ENCODE measurements at regions not wholly inside any gene's neighbourhood (a gene's known extent, or its start where the extent isn't known, plus 50 kb on each side); places are given as distances from the start of the nearest gene placed in this dataset.
"Not testable (repeated sequence)": the region's sequence is repeated elsewhere in the genome, so short reads cannot be mapped to it uniquely, and the experiment has no call there.

GRCh38 chr6:141426400-141426980 is 706.2 kb upstream of the GJE1 start:
- no peak for DNase-seq

DNA sequence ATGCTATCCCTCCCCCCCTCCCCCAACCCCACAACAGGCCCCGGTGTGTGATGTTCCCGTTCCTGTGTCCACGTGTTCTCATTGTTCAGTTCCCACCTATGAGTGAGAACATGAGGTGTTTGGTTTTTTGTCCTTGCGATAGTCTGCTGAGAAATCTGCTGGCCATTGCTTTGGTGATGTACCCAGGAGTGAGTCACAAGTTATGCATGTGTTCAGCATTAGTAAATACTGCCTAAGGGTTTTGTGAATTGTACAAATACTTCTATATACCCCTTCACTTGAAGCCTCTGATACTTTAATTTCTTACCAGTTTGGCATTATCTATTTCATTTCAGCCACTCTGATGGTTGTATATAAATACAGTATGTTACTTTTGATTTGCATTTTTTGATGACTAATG is 711.3 kb upstream of the GJE1 start:
- DNase-seq: no peak

- DNase-seq: no peak
Measured at GRCh38 chr6:141418076-141418475, 714.6 kb upstream of the GJE1 start.

- DNase-seq: no peak
Measured at GRCh38 chr6:141415896-141416295, 716.8 kb upstream of the GJE1 start.

GRCh38 chr6:141413196-141413595 is 719.5 kb upstream of the GJE1 start:
- no peak for DNase-seq

GRCh38 chr6:141406761-141407160 is 726.0 kb upstream of the GJE1 start:
- DNase-seq: no peak

GRCh38 chr6:141403827-141404226 is 728.9 kb upstream of the GJE1 start:
- DNase-seq: no peak

DNA sequence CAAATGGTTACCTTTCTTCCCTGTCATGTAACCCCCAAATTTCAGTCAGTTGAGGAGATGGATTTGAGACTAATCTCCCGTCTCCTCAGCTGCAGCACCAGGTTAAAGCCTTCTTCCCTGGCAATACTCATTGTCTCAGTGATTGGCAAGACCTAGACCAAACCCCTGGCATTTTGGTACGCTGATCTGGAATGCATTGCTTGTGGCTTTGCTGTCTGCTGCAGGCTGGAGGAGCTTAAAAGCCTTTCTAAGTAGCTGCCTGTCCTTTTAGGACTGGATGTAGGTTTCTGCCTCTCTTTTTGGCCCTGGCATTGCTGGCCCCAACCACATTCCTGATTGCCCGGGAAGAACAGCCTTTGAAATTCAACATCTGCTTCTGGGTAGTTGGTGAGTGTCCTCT is 729.6 kb upstream of the GJE1 start:
- no peak for DNase-seq

DNA sequence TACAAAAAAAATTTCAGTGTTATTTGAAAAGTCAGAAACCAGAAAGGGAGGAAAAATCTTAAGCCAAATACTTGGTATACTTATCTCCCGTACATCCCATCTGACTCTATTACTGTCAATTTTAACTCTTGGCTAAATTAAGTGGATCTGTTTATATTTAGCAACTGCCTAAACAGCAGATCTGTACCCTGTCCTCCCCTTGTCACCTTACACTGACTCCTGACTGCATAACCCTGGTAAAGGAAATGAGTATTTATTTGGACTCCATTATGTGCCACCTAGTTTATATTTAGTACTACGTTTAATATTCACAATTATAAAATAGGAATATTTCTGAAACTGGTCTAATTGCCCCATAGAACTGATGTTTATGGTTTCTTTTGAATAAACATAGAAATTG is 730.2 kb upstream of the GJE1 start:
- DNase-seq: no peak

- DNase-seq: no peak
Measured at GRCh38 chr6:141401851-141402250, 730.9 kb upstream of the GJE1 start.

DNA sequence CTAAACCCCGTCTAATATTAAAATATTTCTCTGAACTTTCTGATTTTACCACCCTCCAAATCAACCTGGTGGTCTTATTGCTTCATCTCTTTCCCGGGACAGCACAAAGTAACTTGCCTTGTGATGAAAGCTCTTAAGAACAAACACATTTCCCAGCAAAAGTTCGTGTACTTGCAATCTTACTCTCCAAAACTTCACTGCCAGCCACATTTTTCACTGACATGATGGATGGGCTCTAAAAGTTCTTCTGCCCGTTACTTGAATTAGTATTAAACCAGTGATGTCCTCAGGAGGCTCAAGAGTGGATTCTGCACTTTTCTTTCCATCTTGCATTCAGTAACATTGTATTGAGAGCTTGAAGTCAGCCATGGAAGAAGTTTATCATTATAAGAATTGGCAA is 731.6 kb upstream of the GJE1 start:
- DNase-seq: no peak

GRCh38 chr6:141398949-141399348 is 733.8 kb upstream of the GJE1 start:
- DNase-seq: no peak

DNA sequence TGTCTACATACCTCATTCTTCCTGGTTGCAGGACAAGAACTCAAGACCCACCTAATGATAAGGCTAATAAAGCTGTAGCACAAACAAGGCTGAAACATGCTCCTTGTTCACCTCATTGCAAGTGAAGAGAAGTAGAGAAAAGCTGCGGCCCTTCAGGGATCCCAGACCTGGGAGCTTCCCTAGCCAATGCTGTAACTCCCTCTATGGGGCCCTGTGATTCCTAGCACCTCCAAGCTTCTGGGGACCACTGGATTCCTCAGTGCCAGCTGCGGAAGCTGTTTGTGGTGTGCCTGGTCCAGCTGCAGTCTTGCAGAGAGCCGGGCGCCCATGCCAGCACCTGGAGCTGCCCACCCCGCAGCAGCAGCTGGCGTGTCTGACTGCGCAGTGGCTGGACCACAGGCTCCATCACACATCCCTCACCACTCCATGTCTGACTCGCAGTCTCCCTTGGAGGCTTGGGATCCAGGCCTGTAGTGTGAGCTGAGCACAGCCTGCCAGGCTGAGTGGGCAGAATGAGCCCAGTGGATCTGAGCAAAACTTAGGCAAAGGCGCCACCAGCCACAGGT is 737.2 kb upstream of the GJE1 start:
- DNase-seq: no peak

DNA sequence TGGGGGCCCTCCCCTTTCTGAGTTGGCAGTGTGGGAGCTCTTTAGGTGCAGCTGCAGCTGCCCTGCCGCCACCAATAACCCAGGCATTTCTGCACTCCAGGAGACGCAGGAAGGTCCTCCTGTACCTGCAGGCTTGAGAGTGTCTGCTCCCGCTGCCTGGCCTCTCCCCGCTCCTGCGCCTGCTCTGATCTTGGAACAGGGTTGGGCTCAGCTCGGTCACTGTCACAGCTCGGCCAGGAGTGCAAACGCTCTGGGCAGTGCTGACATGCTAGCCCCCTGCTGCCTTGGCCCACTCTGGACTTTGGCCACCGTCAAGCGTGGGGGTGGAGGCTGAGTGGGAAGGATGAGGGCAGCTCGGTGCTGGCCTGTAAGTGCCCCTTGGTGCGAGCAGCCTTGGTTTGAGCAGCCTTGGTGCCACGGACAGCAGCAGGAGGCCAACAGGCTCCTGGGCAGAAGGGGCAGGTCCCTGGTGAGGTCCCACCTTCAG is 738.1 kb upstream of the GJE1 start:
- no peak for DNase-seq

- DNase-seq: no peak
Measured at GRCh38 chr6:141394125-141394536, 738.6 kb upstream of the GJE1 start.

- DNase-seq: no peak
Measured at GRCh38 chr6:141393405-141394124, 739.2 kb upstream of the GJE1 start.

DNA sequence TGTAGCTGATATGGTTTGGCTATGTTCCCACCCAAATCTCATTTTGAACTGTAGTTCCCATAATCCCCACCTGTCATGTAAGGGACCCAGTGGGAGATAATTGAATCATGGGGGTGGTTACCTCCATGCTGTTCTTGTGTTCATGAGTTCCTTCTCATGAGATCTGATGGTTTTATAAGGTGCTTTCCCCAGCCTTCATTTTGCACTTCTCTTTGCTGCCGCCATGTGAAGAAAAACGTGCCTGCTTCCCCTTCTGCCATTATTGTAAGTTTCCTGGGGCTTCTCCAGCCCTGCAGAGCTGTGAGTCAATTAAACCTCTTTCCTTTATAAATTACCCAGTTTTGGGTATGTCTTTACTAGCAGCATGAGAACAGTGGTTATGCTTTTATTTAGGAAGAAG is 741.6 kb upstream of the GJE1 start:
- not testable (repeated sequence) for DNase-seq

- DNase-seq: no peak
Measured at GRCh38 chr6:141388666-141389065, 744.1 kb upstream of the GJE1 start.

DNA sequence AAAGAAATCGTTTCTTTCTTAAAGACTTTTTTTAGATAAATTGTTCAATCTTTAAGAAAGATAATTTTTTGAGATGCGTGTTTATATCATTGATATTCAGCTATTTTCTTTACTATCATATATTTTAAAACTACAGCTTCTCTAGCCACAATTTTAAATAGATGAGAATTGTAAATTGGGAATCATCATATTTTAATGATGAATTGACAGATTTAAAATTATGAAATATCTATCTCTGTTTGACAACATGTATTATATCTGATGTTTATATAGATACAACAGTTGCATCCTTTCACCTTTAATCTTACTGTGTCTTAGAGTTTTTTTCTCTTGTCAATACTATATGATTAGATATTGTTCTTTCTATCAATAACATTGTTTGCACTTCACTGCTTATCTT is 762.3 kb upstream of the GJE1 start:
- DNase-seq: no peak

- DNase-seq: not testable (repeated sequence)
Measured at GRCh38 chr6:141366796-141367195, 765.9 kb upstream of the GJE1 start.

- no peak for DNase-seq
Measured at GRCh38 chr6:141364694-141365093, 768.0 kb upstream of the GJE1 start.

DNA sequence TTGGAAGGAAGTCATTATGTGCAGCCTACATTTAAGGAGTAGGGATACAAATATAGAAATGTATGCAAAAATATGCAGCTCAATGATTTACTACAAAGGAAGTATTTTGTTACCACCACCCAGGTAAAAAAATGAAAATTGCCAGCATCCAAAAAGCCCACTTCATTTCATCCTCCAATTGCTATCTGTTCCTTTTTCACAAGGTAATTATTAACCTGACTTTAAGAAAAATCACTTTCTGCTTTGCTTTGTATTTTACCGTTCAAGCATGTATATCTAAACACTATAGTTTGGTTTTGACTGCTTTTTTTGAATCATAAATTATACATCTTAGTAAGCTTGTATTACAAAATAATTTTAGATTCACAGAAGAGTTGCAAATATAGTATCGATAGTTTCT is 768.5 kb upstream of the GJE1 start:
- DNase-seq: no peak

DNA sequence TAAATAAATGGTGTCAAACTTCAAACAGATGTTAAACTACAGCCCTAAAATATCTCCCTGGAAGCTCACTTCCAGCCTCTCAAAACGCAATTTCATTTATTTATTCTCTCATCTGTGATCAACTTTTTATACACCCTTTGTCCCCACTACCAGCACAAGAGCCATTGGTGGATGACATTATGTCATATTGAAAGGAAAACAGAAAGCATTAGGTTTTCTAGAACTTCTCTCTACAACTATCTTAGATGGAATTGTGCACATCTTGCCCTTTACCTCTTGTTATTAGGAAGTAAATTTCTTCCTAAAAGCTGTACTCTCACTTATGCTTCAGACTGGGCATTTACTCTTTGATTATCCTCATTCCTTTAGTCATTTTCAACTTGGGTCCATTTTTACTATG is 771.2 kb upstream of the GJE1 start:
- no peak for DNase-seq

GRCh38 chr6:141359953-141360352 is 772.8 kb upstream of the GJE1 start:
- no peak for DNase-seq
